GM23338 (cell line): ENCODE measurements at regions not wholly inside any gene's neighbourhood (a gene's known extent, or its start where the extent isn't known, plus 50 kb on each side); places are given as distances from the start of the nearest gene placed in this dataset.

Source experiments
- ATAC-seq: fragments of 200-7000 bp; cut with Tn5 transposase; 3 replicates; pipeline ENCODE4 v1.9.1; 2020
- DNase-seq: peaks from one replicate; pipeline ENCODE4 v3.0.0-alpha.2; 2015; ENCODE audit warnings: low spot score
- H2AFZ ChIP-seq: fragments of 200-600 bp; sonication (generic); 2 replicates; pipeline ENCODE4 v1.8.0; 2016; ENCODE audit warnings: antibody characterized with exemption, mild to moderate bottlenecking, moderate library complexity
- H3F3A ChIP-seq: fragments of 200-600 bp; sonication (generic); replicated peaks from 2 replicates; pipeline ENCODE4 v1.8.0; 2017; ENCODE audit warnings: antibody characterized with exemption, mixed run types, low read depth
- H3K27ac ChIP-seq: fragments of 200-600 bp; sonication (generic); 2 replicates; pipeline ENCODE4 v1.6.1; 2016; ENCODE audit warnings: low read depth
- H3K27me3 ChIP-seq: fragments of 200-600 bp; sonication (generic); 2 replicates; pipeline ENCODE4 v1.8.0; 2016; ENCODE audit warnings: mild to moderate bottlenecking, mixed run types, moderate library complexity; ENCODE audit not compliant: insufficient read depth
- H3K36me3 ChIP-seq: fragments of 200-600 bp; sonication (generic); 2 replicates; pipeline ENCODE4 v1.8.0; 2016; ENCODE audit warnings: mild to moderate bottlenecking; ENCODE audit not compliant: insufficient read depth
- H3K4me1 ChIP-seq: fragments of 200-600 bp; sonication (generic); 2 replicates; pipeline ENCODE4 v1.8.0; 2016; ENCODE audit warnings: mild to moderate bottlenecking, moderate library complexity; ENCODE audit not compliant: insufficient read depth
- H3K4me2 ChIP-seq: fragments of 200-600 bp; sonication (generic); 2 replicates; pipeline ENCODE4 v1.7.1; 2017; ENCODE audit warnings: mixed run types
- H3K4me3 ChIP-seq: fragments of 200-600 bp; sonication (generic); 2 replicates; pipeline ENCODE4 v1.6.1; 2016; ENCODE audit warnings: mixed run types
- H3K79me2 ChIP-seq: fragments of 200-600 bp; sonication (generic); replicated peaks from 2 replicates; pipeline ENCODE4 v1.8.0; 2017; ENCODE audit warnings: mild to moderate bottlenecking; ENCODE audit not compliant: insufficient read depth
- H3K9me2 ChIP-seq: fragments of 200-600 bp; sonication (generic); 2 replicates; pipeline ENCODE4 v1.8.0; 2017; ENCODE audit not compliant: insufficient read depth
- H4K20me1 ChIP-seq: fragments of 200-600 bp; sonication (generic); replicated peaks from 2 replicates; pipeline ENCODE4 v1.8.0; 2017; ENCODE audit warnings: mild to moderate bottlenecking; ENCODE audit not compliant: insufficient read depth
- H3K27ac Mint-ChIP-seq: 2 replicates; pipeline ENCODE4 v1.8.0; 2020; ENCODE audit warnings: inconsistent platforms, mild to moderate bottlenecking, moderate library complexity, mixed read lengths
- H3K27me3 Mint-ChIP-seq: 3 replicates; pipeline ENCODE4 v1.8.0; 2022; ENCODE audit warnings: low read depth, mild to moderate bottlenecking, moderate library complexity, mixed read lengths, inconsistent platforms; ENCODE audit not compliant: insufficient read depth, poor library complexity
- H3K36me3 Mint-ChIP-seq: 3 replicates; pipeline ENCODE4 v1.8.0; 2021; ENCODE audit warnings: low read depth, mild to moderate bottlenecking, inconsistent platforms, moderate library complexity, mixed read lengths
- H3K4me1 Mint-ChIP-seq: 3 replicates; pipeline ENCODE4 v1.8.0; 2020; ENCODE audit warnings: mild to moderate bottlenecking, inconsistent platforms, mixed read lengths
- H3K4me3 Mint-ChIP-seq: 3 replicates; pipeline ENCODE4 v1.8.0; 2021; ENCODE audit warnings: moderate library complexity, mild to moderate bottlenecking, inconsistent platforms, mixed read lengths
- H3K9me3 Mint-ChIP-seq: 3 replicates; pipeline ENCODE4 v1.8.0; 2020; ENCODE audit warnings: moderate library complexity, mild to moderate bottlenecking, inconsistent platforms, mixed read lengths
- CTCF ChIP-seq, 2 experiments: fragments of 200-600 bp in 1 of 2; sonication (generic) in 1 of 2; conservative IDR thresholded peaks; 2 replicates each; pipeline versions ENCODE4 v1.5.1 to v1.6.1; 2016 to 2017; ENCODE audit warnings: antibody characterized with exemption in 2 of 2, low read depth in 2 of 2, mild to moderate bottlenecking in 2 of 2, moderate library complexity in 1 of 2
- ETS1 ChIP-seq: IDR thresholded peaks from 2 replicates; pipeline ENCODE4 v1.6.1; 2016; ENCODE audit warnings: antibody characterized with exemption
- EZH2 ChIP-seq: fragments of 200-600 bp; sonication (generic); IDR thresholded peaks from one replicate; pipeline ENCODE4 v1.8.0; 2017; ENCODE audit warnings: antibody characterized with exemption, mild to moderate bottlenecking, low read depth; ENCODE audit not compliant: unreplicated experiment
- EZH2phosphoT487 ChIP-seq: fragments of 200-600 bp; sonication (generic); IDR thresholded peaks from one replicate; pipeline ENCODE4 v1.8.1; 2018; ENCODE audit warnings: antibody characterized with exemption; ENCODE audit not compliant: unreplicated experiment
- NANOG ChIP-seq: IDR thresholded peaks from 2 replicates; pipeline ENCODE4 v1.6.1; 2016; ENCODE audit warnings: antibody characterized with exemption, borderline replicate concordance
- REST ChIP-seq: IDR thresholded peaks from one replicate; pipeline ENCODE4 v1.6.1; 2018; ENCODE audit warnings: antibody characterized with exemption; ENCODE audit not compliant: unreplicated experiment
- STAT1 ChIP-seq: IDR thresholded peaks from one replicate; pipeline ENCODE4 v1.6.1; 2016; ENCODE audit warnings: antibody characterized with exemption; ENCODE audit not compliant: unreplicated experiment
- ZNF114 ChIP-seq: fragments of 250-450 bp; sonication (Bioruptor Pico); IDR thresholded peaks from 2 replicates; pipeline ENCODE4 v1.5.0; 2020; ENCODE audit warnings: mild to moderate bottlenecking, moderate library complexity
- ZNF331 ChIP-seq: fragments of 250-450 bp; sonication (Bioruptor Pico); IDR thresholded peaks from 2 replicates; pipeline ENCODE4 v1.5.0; 2020; ENCODE audit warnings: low read depth, mild to moderate bottlenecking, moderate library complexity

GRCh38 chr6:76347539-76347938, 275.1 kb upstream of the IMPG1 start:
- peak; percentile 60 for TF ChIP-seq REST
- no peak for TF ChIP-seq ZNF114 (CRISPR knock-in tag)
- Histone ChIP-seq H3K27me3 (no peaks in the 10 kb centered on the region), H3K27ac (no peak overlapping the region), H3F3A (no peaks in the 10 kb centered on the region), H3K4me3 (no peak overlapping the region), H4K20me1 (no peaks in the 10 kb centered on the region), H3K4me1 (no peaks in the 10 kb centered on the region), H3K4me2 (no peak overlapping the region), H3K9me2 (no peaks in the 10 kb centered on the region), H2AFZ (no peak overlapping the region), H3K79me2 (no peaks in the 10 kb centered on the region), H3K36me3 (no peaks in the 10 kb centered on the region)
- H3K4me1 Mint-ChIP-seq: no peaks in the 10 kb centered on the region
- H3K4me3 Mint-ChIP-seq: no peak overlapping the region
- ATAC-seq (no peak), DNase-seq (no peak)
- no peaks in the 10 kb centered on the region; the same call in 2 of the 3 replicates for H3K9me3 Mint-ChIP-seq
- H3K36me3 Mint-ChIP-seq: no peaks in the 10 kb centered on the region
- H3K27me3 Mint-ChIP-seq: no peaks in the 10 kb centered on the region
- no peak overlapping the region for H3K27ac Mint-ChIP-seq

- no peaks in the 10 kb centered on the region; the same call in 2 of the 3 replicates for H3K9me3 Mint-ChIP-seq
- no peak overlapping the region for H3K4me3 Mint-ChIP-seq
- TF ChIP-seq NANOG (no peak), REST (no peak), ZNF331 (no peak), CTCF (conservative IDR thresholded peaks at IDR 0.05; ENCODE audit: low read depth in 2 of 2) (no peak), STAT1 (no peak), ETS1 (no peak), EZH2 (no peak), EZH2phosphoT487 (no peak)
These were observed 270.2 kb upstream of the IMPG1 start for GRCh38 chr6:76342611-76343160.

More at GRCh38 chr6:76342611-76343160, 270.2 kb upstream of the IMPG1 start:
- 0 out of 2 replicates have a peak, but pooled peaks cover 1% of the 10 kb centered on the region for H3K9me2 ChIP-seq
- H3F3A ChIP-seq: no peaks in the 10 kb centered on the region
- Mint-ChIP-seq H3K27me3 (no peaks in the 10 kb centered on the region), H3K27ac (no peak overlapping the region), H3K36me3 (no peaks in the 10 kb centered on the region), H3K4me1 (no peaks in the 10 kb centered on the region)
- H3K4me2 ChIP-seq: no peak overlapping the region
- no peaks in the 10 kb centered on the region for H3K79me2 ChIP-seq
- H3K27ac ChIP-seq: no peak overlapping the region
- no peak overlapping the region for H2AFZ ChIP-seq
- no peak overlapping the region for H3K4me3 ChIP-seq
- DNase-seq (no peak), ATAC-seq (no peak)
- no peaks in the 10 kb centered on the region for H3K4me1 ChIP-seq
- H3K27me3 ChIP-seq: no peaks in the 10 kb centered on the region
- no peaks in the 10 kb centered on the region for H3K36me3 ChIP-seq
- H4K20me1 ChIP-seq: no peaks in the 10 kb centered on the region
